IPS DF 6.9 (cell line): ENCODE measurements at regions not wholly inside any gene's neighbourhood (a gene's known extent, or its start where the extent isn't known, plus 50 kb on each side); places are given as distances from the start of the nearest gene placed in this dataset.
A peak's percentile ranks its signal among the peaks of the same experiment; 100 is the strongest.

Experiments used
- DNase-seq: peaks from one replicate; pipeline ENCODE4 v3.0.0-alpha.2; 2013; ENCODE audit warnings: low read depth, low spot score
- H3K27ac ChIP-seq: one replicate; pipeline ENCODE4 v1.5.1; 2013; ENCODE audit warnings: low read length, control low read depth
- H3K27me3 ChIP-seq: 2 replicates; pipeline ENCODE4 v1.6.1; 2013; ENCODE audit warnings: mild to moderate bottlenecking, low read length; ENCODE audit not compliant: control insufficient read depth, insufficient read depth
- H3K36me3 ChIP-seq: 2 replicates; pipeline ENCODE4 v1.6.1; 2013; ENCODE audit warnings: low read length; ENCODE audit not compliant: control insufficient read depth, insufficient read depth
- H3K4me1 ChIP-seq: 2 replicates; pipeline ENCODE4 v1.6.1; 2013; ENCODE audit warnings: low read length; ENCODE audit not compliant: control insufficient read depth, insufficient read depth
- H3K4me3 ChIP-seq: 2 replicates; pipeline ENCODE4 v1.5.1; 2013; ENCODE audit warnings: mild to moderate bottlenecking, low read length
- H3K9me3 ChIP-seq: 2 replicates; pipeline ENCODE4 v1.6.1; 2013; ENCODE audit warnings: low read length, inconsistent platforms; ENCODE audit not compliant: control insufficient read depth, insufficient read depth
- WGBS: extraction: QIAGEN DNeasy Blood & Tissue Kit; methylation state at CpG from one replicate; pipeline ENCODE4 v1.1.7; 2013; ENCODE audit warnings: mixed read lengths, missing lambda C conversion rate; ENCODE audit not compliant: insufficient read length, insufficient coverage; 5-methylcytosine and 5-hydroxymethylcytosine counted together

DNA sequence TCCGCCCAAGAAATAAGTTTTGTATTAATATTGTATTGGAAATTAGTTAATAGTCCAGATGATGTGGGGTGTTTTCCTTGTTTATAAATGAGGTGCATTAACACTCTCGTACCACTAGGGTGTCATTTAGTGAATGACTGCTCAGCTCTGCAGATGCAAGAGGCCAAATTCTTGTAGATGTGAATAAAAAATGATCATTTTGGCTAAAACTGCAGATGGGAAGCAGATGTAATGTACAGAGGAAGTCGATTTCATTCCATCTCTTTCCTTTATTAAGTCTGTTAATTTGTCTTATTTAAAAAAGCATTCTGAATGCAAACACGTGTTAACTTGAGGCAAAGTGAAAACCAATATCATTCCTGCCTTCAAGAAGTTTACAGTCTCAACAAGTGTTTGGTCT lies 108.1 kb downstream of the DHX15 start:
- no peaks in the 10 kb centered on the region for H3K27me3 ChIP-seq
- DNase-seq, result no peak
- WGBS, result no CpG with 5 or more reads among the region's 4 CpGs
- H3K9me3 ChIP-seq, result no peaks in the 10 kb centered on the region
- no peak overlapping the region for H3K4me3 ChIP-seq
- H3K27ac ChIP-seq, result no peak overlapping the region
- H3K36me3 ChIP-seq, result no peaks in the 10 kb centered on the region
- peaks cover 1% of the 10 kb centered on the region; the same call in 1 of the 2 replicates for H3K4me1 ChIP-seq

DNA sequence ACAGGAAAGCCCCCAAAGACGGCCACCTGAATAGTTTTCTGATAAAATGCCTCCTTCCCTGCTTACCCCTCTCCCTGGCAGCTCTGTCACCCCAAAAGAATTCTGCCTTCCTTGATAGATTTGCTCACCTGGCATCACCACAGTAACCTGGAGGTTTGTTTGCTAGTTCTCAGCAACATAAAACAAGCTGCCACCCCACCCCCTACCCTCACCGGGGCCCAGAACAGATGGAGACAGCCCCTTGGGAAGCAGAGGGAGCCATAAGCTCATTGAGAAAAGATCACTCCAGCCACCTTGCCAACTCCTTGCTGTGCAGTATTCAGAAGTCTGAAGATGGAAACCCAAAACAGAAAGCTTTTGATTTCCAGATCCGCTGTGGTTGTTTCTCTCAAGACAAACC lies 108.6 kb downstream of the DHX15 start:
- Histone ChIP-seq H3K36me3 (no peaks in the 10 kb centered on the region), H3K4me1 (peaks cover 3% of the 10 kb centered on the region; the same call in 1 of the 2 replicates), H3K27me3 (no peaks in the 10 kb centered on the region), H3K27ac (no peak overlapping the region), H3K9me3 (no peaks in the 10 kb centered on the region), H3K4me3 (no peak overlapping the region)
- no peak for DNase-seq
- WGBS, result no CpG with 5 or more reads among the region's 3 CpGs

DNA sequence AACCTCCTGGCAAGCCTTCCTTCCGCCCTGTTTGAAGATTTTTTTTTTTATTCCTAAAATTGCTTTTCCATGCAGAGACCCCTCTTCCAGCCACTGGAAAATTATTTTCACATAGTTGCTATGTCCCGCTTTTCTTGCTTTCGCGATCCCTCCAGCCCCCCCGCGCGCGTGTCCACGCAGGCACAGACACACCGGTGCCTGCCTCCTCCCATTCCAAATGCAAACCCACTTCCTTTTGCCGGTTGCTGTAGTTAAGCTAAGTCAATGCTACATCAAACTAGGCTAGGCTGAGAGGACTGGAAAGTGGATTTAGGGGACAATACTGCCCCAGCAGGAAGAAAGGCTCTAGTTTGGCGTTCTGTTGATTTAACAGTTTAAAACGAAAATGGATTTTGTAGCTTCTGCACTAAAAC lies 111.0 kb downstream of the DHX15 start:
- H3K27ac ChIP-seq, result no peak overlapping the region
- peak overlapping the region; percentile 50; the same call in 1 of the 2 replicates for H3K4me3 ChIP-seq
- H3K4me1 ChIP-seq, result peaks cover 3% of the 10 kb centered on the region; the same call in 1 of the 2 replicates
- H3K36me3 ChIP-seq, result no peaks in the 10 kb centered on the region
- H3K27me3 ChIP-seq, result peaks cover 4% of the 10 kb centered on the region; the same call in 1 of the 2 replicates
- no CpG with 5 or more reads among the region's 13 CpGs for WGBS
- no peaks in the 10 kb centered on the region for H3K9me3 ChIP-seq
- no peak for DNase-seq

DNA sequence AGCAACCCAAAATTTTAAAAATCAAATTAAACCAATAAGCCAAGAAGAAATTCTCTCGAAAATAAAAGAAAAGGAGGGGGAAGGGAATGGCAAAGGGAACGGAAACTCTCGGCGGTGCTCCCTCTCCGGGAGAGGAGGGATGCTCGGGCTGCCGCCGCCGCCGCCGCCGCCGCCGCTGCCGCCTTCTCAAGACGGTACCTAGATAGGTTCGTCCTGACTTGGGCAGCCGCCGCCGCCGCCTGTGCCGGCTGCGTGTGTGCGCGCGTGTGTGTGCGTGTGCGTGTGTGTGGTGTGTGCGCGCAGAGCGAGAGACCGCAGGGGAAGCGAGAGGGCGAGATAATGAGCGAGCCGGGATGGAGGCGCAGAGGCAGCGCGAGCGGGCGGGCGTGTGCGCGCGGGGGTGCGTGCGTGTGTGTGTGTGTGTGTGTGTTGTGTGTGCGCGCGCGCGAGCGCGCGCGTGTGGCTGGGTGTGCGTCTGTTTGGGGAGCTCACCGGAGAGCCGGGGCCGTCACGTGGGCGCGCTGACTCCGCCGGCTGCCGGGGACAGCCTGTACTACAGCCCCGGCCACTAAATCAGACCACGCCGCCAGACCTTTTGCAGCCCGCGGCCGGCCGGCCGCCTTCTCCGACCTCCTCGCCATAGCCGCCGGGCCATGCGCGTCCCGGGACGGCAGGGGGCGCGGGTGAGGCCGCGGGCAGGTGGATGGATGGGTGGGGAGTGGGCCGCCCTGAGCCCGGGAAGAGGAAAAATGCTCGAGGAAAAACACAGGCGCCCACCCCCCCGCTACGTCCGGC lies 111.6 kb downstream of the DHX15 start:
- WGBS, result no CpG with 5 or more reads among the region's 93 CpGs
- no peak for DNase-seq

DNA sequence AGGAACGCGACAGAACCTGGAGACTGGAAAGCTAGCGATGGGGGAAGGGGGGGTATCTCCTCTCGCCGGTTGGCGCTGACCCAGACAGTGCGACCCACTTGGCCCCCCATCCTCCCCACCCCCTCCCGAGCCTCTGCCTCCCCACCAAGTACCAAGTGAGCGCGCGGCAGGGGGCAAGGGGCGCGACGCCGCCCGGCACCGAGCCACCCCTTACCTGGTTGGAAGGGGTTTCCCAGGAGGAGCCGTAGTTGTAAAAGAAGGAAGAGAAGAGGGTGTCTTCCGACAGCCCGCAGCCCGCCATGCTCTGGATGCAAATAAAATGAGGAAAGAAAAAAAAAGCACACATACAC lies 112.2 kb downstream of the DHX15 start:
- no peaks in the 10 kb centered on the region for H3K9me3 ChIP-seq
- H3K4me3 ChIP-seq, result peak overlapping the region; percentile 50; the same call in 1 of the 2 replicates
- H3K36me3 ChIP-seq, result no peaks in the 10 kb centered on the region
- H3K27me3 ChIP-seq, result peaks cover 4% of the 10 kb centered on the region; the same call in 1 of the 2 replicates
- peaks cover 3% of the 10 kb centered on the region; the same call in 1 of the 2 replicates for H3K4me1 ChIP-seq
- WGBS, result no CpG with 5 or more reads among the region's 21 CpGs
- H3K27ac ChIP-seq, result no peak overlapping the region
- no peak for DNase-seq

More for the DNA sequence above, 111.6 kb downstream of the DHX15 start:
- H3K9me3 ChIP-seq, result no peaks in the 10 kb centered on the region
- H3K27me3 ChIP-seq, result peaks cover 4% of the 10 kb centered on the region; the same call in 1 of the 2 replicates
- H3K36me3 ChIP-seq, result no peaks in the 10 kb centered on the region
- peaks cover 3% of the 10 kb centered on the region; the same call in 1 of the 2 replicates for H3K4me1 ChIP-seq
- no peak overlapping the region for H3K27ac ChIP-seq
- H3K4me3 ChIP-seq, result peak overlapping the region; percentile 50; the same call in 1 of the 2 replicates

DNA sequence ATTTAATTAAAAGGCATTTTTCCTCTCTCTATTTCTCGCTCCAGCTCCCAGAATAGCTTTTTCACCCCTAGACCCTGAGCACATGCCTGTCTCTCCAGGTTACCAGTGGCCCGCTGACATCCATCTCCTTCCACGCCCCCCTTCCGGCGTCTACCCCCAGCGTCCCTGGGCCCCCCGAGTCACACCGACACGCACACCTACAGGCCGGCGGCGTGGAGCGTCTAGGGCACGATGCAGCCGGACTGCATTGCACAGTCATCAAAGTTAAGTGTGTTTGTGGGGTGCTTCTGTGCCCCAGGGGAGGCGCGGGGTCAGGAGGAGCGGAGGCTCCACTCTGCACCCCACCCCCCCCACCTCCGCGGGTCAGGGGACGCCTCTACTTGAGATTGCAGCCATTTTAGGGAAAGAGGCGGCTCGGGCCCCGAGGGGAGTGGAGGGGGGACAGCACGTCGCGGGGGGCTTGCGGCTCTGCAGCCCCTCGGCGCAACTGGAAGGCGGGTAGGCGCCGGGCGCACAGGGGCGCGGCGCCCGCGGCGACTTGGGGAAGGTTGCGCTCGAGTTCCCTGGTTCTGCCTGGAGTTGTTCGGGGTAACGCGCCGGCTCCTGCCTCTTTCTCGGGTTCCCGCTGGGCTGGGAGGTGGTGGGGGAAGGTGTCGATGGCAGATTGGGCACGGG lies 112.7 kb downstream of the DHX15 start:
- peaks cover 3% of the 10 kb centered on the region; the same call in 1 of the 2 replicates for H3K4me1 ChIP-seq
- peaks cover 4% of the 10 kb centered on the region; the same call in 1 of the 2 replicates for H3K27me3 ChIP-seq
- no peaks in the 10 kb centered on the region for H3K9me3 ChIP-seq
- WGBS, result no CpG with 5 or more reads among the region's 50 CpGs
- no peak for DNase-seq
- H3K36me3 ChIP-seq, result no peaks in the 10 kb centered on the region
- peak overlapping the region; percentile 50; the same call in 1 of the 2 replicates for H3K4me3 ChIP-seq
- no peak overlapping the region for H3K27ac ChIP-seq

DNA sequence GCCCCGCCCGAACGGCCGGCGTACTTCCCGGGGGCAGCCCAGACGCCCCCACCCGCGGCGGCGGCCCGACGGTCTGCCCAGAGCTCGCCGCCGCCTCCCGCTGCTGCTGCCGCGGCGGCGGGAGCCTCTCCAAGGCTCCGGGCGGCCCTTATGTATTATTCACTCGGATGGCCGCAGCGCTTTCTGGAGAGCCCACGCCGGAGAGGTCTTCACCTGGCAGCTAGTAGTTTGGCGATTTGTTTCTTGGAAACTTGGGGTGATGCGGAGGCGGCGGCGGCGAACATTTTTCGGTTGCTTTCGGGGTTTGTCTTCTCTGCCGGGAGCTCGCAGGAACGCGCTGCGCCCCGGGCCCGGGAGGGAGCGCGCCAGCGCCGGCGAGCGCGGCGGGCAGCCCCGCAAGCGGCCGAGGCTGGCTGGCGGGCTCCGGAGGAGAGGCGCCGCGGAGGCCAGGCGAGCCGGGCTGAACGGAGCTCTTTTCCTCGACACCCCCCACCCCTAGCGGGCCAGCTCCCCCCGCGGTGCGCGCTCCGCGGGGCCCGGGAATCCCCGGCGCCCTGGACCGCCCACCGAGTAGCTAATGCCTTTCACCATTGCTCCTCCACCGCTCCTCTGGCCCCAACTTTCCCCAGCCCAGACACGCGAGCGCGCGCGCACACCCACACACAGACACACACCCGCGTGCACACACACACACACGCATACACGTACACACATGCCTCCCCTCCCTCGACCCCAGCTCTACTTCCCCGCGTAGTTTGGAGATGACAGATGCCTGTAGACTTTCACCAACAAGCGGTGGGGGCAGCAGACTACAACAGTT lies 113.5 kb downstream of the DHX15 start:
- H3K27ac ChIP-seq, result no peak overlapping the region
- H3K4me1 ChIP-seq, result peaks cover 3% of the 10 kb centered on the region; the same call in 1 of the 2 replicates
- H3K9me3 ChIP-seq, result no peaks in the 10 kb centered on the region
- H3K27me3 ChIP-seq, result peaks cover 4% of the 10 kb centered on the region; the same call in 1 of the 2 replicates
- no CpG with 5 or more reads among the region's 90 CpGs for WGBS
- H3K4me3 ChIP-seq, result peak overlapping the region; percentile 50; the same call in 1 of the 2 replicates
- H3K36me3 ChIP-seq, result no peaks in the 10 kb centered on the region
- no peak for DNase-seq

DNA sequence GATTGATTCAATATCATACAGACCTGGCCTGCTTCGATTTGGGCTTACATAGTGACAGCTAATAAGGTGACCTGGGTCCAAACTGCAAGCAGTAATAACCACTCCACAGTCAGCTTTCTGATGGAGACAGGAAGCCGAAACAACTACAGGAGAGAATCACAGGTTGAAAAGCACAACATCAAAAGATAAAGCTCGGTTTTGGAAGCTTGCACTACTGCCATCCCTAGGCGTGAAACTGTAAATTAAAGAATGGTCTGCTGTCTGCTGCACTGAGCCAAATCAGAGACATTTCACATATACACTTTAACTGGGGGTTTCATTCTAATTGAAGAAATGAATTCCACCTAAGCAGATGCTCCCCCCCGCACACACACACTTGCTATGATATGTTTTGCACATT lies 116.3 kb downstream of the DHX15 start:
- no CpG with 5 or more reads among the region's 5 CpGs for WGBS
- Histone ChIP-seq H3K4me1 (peaks cover 4% of the 10 kb centered on the region; the same call in 1 of the 2 replicates), H3K36me3 (no peaks in the 10 kb centered on the region), H3K9me3 (no peaks in the 10 kb centered on the region), H3K27me3 (peaks cover 4% of the 10 kb centered on the region; the same call in 1 of the 2 replicates), H3K27ac (no peak overlapping the region), H3K4me3 (no peak overlapping the region)
- DNase-seq, result no peak

DNA sequence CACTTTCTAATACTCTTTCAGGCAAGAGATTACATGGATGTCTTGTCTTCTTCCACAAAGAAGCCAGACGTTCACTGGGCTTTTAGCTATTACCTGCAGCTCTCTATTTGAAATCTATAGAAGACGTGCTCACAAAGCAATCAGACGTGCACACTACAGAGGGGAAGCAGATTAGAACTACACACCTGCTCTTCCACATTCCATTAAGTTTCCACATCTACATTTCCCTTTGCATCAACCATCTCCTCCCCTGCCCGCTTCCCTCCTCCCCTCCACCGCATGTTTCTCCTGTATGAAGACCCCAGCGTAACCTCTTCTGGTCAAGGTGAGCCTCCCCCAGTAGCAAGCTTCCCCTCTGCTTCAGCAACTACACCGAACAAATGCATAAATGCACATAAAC lies 119.8 kb downstream of the DHX15 start:
- Histone ChIP-seq H3K4me3 (no peak overlapping the region), H3K4me1 (0 out of 2 replicates have a peak, but pooled peaks cover 1% of the 10 kb centered on the region), H3K9me3 (no peaks in the 10 kb centered on the region), H3K36me3 (no peaks in the 10 kb centered on the region), H3K27ac (no peak overlapping the region), H3K27me3 (peaks cover 4% of the 10 kb centered on the region; the same call in 1 of the 2 replicates)
- no peak for DNase-seq
- no CpG with 5 or more reads among the region's 7 CpGs for WGBS

DNA sequence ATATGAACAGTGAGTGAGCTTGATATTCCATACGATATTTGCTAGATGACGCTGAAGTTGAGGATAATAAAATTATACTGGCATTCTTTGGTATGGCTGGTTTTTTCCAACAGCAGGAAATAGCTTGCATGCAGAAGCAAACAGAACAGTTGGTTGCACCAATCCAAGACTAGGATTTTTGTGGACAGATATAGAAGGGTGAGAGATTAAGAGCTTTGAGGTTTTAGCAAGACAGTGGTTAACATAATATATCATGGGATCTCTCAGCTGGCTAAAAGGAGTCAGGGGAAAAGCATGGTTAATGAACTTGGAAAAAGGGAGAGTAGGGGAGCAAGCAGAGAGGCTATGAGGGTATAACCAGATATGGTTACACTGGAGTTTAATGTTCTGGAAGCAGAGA lies 127.9 kb downstream of the DHX15 start:
- Histone ChIP-seq H3K27me3 (no peaks in the 10 kb centered on the region), H3K9me3 (no peaks in the 10 kb centered on the region; the same call in 1 of the 2 replicates), H3K36me3 (no peaks in the 10 kb centered on the region; the same call in 1 of the 2 replicates), H3K4me3 (no peak overlapping the region), H3K4me1 (no peaks in the 10 kb centered on the region), H3K27ac (no peak overlapping the region)
- WGBS, result no CpG with 5 or more reads among the region's 2 CpGs
- no peak for DNase-seq
